ENCODE measurements at regions not wholly inside any gene's neighbourhood (a gene's known extent, or its start where the extent isn't known, plus 50 kb on each side); places are given as distances from the start of the nearest gene placed in this dataset.

- H3K36me3 Mint-ChIP-seq (ENCODE audit: low read depth), result no peaks in the 10 kb centered on the region
These were observed 453.8 kb upstream of the ANKRD30A start for GRCh38 chr10:36671607-36672006.

GRCh38 chr10:36670621-36671402 lies 454.6 kb upstream of the ANKRD30A start:
- Mint-ChIP-seq H3K4me3 (no peak overlapping the region), H3K27ac (ENCODE audit: unreplicated experiment) (no peak overlapping the region), H3K36me3 (ENCODE audit: low read depth) (no peaks in the 10 kb centered on the region), H3K4me1 (peaks cover 8% of the 10 kb centered on the region), H3K27me3 (ENCODE audit: low read depth) (no peaks in the 10 kb centered on the region), H3K9me3 (no peaks in the 10 kb centered on the region)
- TF ChIP-seq CTCF (conservative IDR thresholded peaks at IDR 0.05), result no peak
- no peak for DNase-seq (ENCODE audit: low read depth, low spot score)

More at GRCh38 chr10:36671607-36672006, 453.8 kb upstream of the ANKRD30A start:
- TF ChIP-seq CTCF (conservative IDR thresholded peaks at IDR 0.05), result no peak
- H3K4me1 Mint-ChIP-seq, result peaks cover 8% of the 10 kb centered on the region
- H3K4me3 Mint-ChIP-seq, result no peak overlapping the region
- no peaks in the 10 kb centered on the region for H3K9me3 Mint-ChIP-seq
- H3K27ac Mint-ChIP-seq (ENCODE audit: unreplicated experiment), result no peak overlapping the region
- no peaks in the 10 kb centered on the region for H3K27me3 Mint-ChIP-seq (ENCODE audit: low read depth)
- no peak for DNase-seq (ENCODE audit: low read depth, low spot score)

GRCh38 chr10:36669615-36670352 lies 455.6 kb upstream of the ANKRD30A start:
- no peak for TF ChIP-seq CTCF (conservative IDR thresholded peaks at IDR 0.05)
- Mint-ChIP-seq H3K9me3 (no peaks in the 10 kb centered on the region), H3K36me3 (ENCODE audit: low read depth) (no peaks in the 10 kb centered on the region), H3K27ac (ENCODE audit: unreplicated experiment) (no peak overlapping the region), H3K4me3 (no peak overlapping the region), H3K4me1 (peaks cover 8% of the 10 kb centered on the region), H3K27me3 (ENCODE audit: low read depth) (no peaks in the 10 kb centered on the region)
- no peak for DNase-seq (ENCODE audit: low read depth, low spot score)

- no peak for DNase-seq (ENCODE audit: low read depth, low spot score)
- H3K36me3 Mint-ChIP-seq (ENCODE audit: low read depth), result no peaks in the 10 kb centered on the region
- no peak overlapping the region for H3K27ac Mint-ChIP-seq (ENCODE audit: unreplicated experiment)
- H3K9me3 Mint-ChIP-seq, result peaks cover 2% of the 10 kb centered on the region
- H3K4me1 Mint-ChIP-seq, result peaks cover 8% of the 10 kb centered on the region
- H3K27me3 Mint-ChIP-seq (ENCODE audit: low read depth), result no peaks in the 10 kb centered on the region
- TF ChIP-seq CTCF (conservative IDR thresholded peaks at IDR 0.05), result no peak
- H3K4me3 Mint-ChIP-seq, result no peak overlapping the region
These were observed 458.9 kb upstream of the ANKRD30A start for GRCh38 chr10:36666451-36666850.

- Mint-ChIP-seq H3K27ac (ENCODE audit: unreplicated experiment) (no peak overlapping the region), H3K4me1 (no peaks in the 10 kb centered on the region), H3K36me3 (ENCODE audit: low read depth) (no peaks in the 10 kb centered on the region), H3K9me3 (peaks cover 2% of the 10 kb centered on the region), H3K27me3 (ENCODE audit: low read depth) (no peaks in the 10 kb centered on the region), H3K4me3 (no peak overlapping the region)
- TF ChIP-seq CTCF (conservative IDR thresholded peaks at IDR 0.05), result no peak
- no peak for DNase-seq (ENCODE audit: low read depth, low spot score)
These were observed 462.8 kb upstream of the ANKRD30A start for GRCh38 chr10:36662571-36662970.

Data from neural crest cell (in vitro differentiated cells).